ENCODE measurements at regions not wholly inside any gene's neighbourhood (a gene's known extent, or its start where the extent isn't known, plus 50 kb on each side); places are given as distances from the start of the nearest gene placed in this dataset.

- Histone ChIP-seq H3K4me1 (ENCODE audit: low read depth) (no peaks in the 10 kb centered on the region), H3K9me3 (ENCODE audit: low read depth) (no peaks in the 10 kb centered on the region)
Measured at GRCh38 chr5:96499753-96500345, 66.8 kb upstream of the PCSK1 start.

DNA sequence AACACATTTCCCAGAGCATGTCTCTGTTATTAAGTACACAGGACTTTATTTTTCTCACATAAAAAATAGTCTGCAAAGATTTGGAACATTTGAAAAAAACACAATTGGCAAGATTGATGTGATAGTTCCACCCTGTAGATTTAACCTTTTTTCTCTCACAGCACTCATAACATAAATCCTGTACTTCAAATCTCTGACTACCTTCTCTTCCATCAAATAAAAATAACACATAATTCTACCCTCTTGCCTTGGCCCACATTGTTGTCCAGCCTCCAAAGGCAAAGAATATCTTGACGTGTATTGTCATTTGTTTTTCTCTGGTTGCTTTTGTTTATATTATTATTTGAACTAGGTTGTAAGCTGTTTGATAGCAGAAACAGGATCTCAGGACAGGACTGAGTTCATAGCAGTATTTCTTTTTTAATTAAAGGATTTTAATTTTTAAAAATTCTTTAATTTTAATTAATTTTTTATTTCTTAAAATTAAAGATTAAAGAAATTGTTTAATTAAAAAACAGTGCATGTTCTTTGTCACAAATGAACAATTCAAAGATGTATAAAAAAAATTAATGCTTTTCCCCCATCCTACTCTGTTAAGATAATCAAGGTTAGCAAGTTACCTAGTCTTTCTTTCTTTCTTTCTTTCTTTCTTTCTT is 69.1 kb upstream of the PCSK1 start:
- H3K27ac ChIP-seq: no peak overlapping the region
- no peaks in the 10 kb centered on the region for H3K27me3 ChIP-seq
- H3K36me3 ChIP-seq: no peaks in the 10 kb centered on the region
- no peak overlapping the region for H3K4me3 ChIP-seq
- DNase-seq (ENCODE audit: low read depth in 1 of 2, low spot score in 1 of 2): no peak
- no peaks in the 10 kb centered on the region for H3K4me1 ChIP-seq (ENCODE audit: low read depth)
- no peaks in the 10 kb centered on the region for H3K9me3 ChIP-seq (ENCODE audit: low read depth)
- TF ChIP-seq CTCF (IDR thresholded peaks at IDR 0.05; ENCODE audit: low read depth, low read length): no peak

More at GRCh38 chr5:96499753-96500345, 66.8 kb upstream of the PCSK1 start:
- no peaks in the 10 kb centered on the region for H3K27me3 ChIP-seq
- TF ChIP-seq CTCF (IDR thresholded peaks at IDR 0.05; ENCODE audit: low read depth, low read length): no peak
- H3K36me3 ChIP-seq: no peaks in the 10 kb centered on the region
- H3K4me3 ChIP-seq: no peak overlapping the region
- no peak for DNase-seq (ENCODE audit: low read depth in 1 of 2, low spot score in 1 of 2)
- no peak overlapping the region for H3K27ac ChIP-seq

DNA sequence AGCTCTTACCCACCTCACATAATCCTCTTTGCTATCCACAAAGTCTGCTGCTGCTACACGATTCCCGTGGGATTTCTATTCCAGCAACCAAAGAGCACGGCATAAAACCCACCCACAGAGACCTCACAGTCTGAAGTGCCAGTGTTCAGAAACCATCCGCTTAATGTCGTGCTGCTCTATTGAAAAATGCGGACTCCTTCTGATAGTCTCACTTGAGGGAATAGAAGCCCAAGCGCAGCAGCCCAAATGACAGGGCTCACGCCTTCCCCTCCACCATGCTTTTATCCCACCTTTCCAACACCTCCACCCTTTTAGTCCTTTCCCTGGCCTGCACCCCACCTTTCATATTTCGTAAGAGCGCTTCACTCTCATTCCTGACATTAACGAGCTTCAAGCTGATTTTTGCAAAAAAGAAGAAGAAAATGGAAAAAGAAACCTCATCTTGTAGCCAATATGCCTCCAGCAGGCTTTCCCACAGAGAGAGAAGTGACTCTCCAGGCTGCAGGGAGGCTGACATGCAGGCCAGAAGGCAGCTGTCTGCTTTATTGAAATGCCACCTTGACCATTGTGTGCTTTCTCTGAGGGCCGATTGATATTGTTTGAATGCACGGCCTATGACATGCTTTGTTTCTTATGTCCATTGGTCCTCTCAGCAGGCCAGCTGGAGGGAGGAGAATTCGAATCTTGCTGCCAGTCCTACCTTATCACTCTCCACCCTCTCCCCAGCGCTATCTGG is 70.6 kb upstream of the PCSK1 start:
- H3K4me1 ChIP-seq (ENCODE audit: low read depth): no peaks in the 10 kb centered on the region
- TF ChIP-seq CTCF (IDR thresholded peaks at IDR 0.05; ENCODE audit: low read depth, low read length): no peak
- H3K4me3 ChIP-seq: no peak overlapping the region
- H3K9me3 ChIP-seq (ENCODE audit: low read depth): no peaks in the 10 kb centered on the region
- no peaks in the 10 kb centered on the region for H3K27me3 ChIP-seq
- DNase-seq (ENCODE audit: low read depth in 1 of 2, low spot score in 1 of 2): no peak
- no peak overlapping the region for H3K27ac ChIP-seq
- H3K36me3 ChIP-seq: no peaks in the 10 kb centered on the region

DNA sequence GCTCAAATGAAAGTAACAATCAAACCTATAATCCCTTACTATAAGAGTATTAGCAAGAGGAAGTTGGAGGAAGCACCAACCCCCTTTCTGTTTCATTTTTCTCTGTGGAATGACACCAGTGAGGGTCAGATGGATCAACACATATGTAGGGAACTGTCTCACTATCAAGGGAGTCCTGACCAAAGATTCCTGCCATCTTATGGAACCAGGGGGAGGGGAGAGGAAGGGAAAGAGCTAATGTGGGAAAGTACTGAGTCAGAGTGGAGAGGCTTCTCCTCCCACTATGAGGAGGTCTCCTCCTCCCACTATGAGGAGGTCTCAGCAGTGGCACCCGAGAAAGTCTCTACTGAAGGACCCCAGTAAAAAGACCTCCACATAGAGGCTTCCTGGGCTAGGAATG is 73.3 kb upstream of the PCSK1 start:
- no peaks in the 10 kb centered on the region for H3K4me1 ChIP-seq (ENCODE audit: low read depth)

More for the DNA sequence above, 73.3 kb upstream of the PCSK1 start:
- TF ChIP-seq CTCF (IDR thresholded peaks at IDR 0.05; ENCODE audit: low read depth, low read length): no peak
- Histone ChIP-seq H3K27me3 (no peaks in the 10 kb centered on the region), H3K36me3 (no peaks in the 10 kb centered on the region), H3K4me3 (no peak overlapping the region), H3K9me3 (ENCODE audit: low read depth) (no peaks in the 10 kb centered on the region), H3K27ac (no peak overlapping the region)
- DNase-seq (ENCODE audit: low read depth in 1 of 2, low spot score in 1 of 2): no peak
